HepG2 (cell line): ENCODE measurements at regions not wholly inside any gene's neighbourhood (a gene's known extent, or its start where the extent isn't known, plus 50 kb on each side); places are given as distances from the start of the nearest gene placed in this dataset.

Experiments used
- CBX1 ChIP-seq: IDR thresholded peaks from one replicate; pipeline ENCODE4 v1.6.1; 2016; ENCODE audit warnings: antibody characterized with exemption, low read depth
- MEF2D ChIP-seq: sonication (generic); formaldehyde crosslinking; IDR thresholded peaks from 2 replicates; pipeline ENCODE4 v1.5.1; 2020; ENCODE audit warnings: mild to moderate bottlenecking, missing genetic modification reagents
- NCOA1 ChIP-seq: sonication (generic); formaldehyde crosslinking; IDR thresholded peaks from 2 replicates; pipeline ENCODE4 v1.9.0; 2021; ENCODE audit warnings: missing genetic modification reagents
- SATB2 ChIP-seq: sonication (generic); formaldehyde crosslinking; IDR thresholded peaks from 2 replicates; pipeline ENCODE4 v1.5.0; 2020; ENCODE audit warnings: missing genetic modification reagents
- UBTF ChIP-seq: sonication (generic); formaldehyde crosslinking; IDR thresholded peaks from 2 replicates; pipeline ENCODE4 v1.4.0; 2020; ENCODE audit warnings: mild to moderate bottlenecking, missing genetic modification reagents
- ZNF24 ChIP-seq: fragments of 450-650 bp; IDR thresholded peaks from 2 replicates; pipeline ENCODE4 v1.6.1; 2017; ENCODE audit warnings: antibody characterized with exemption, mild to moderate bottlenecking
- ZNF503 ChIP-seq: sonication (generic); formaldehyde crosslinking; IDR thresholded peaks from 2 replicates; pipeline ENCODE4 v1.4.0; 2020; ENCODE audit warnings: missing genetic modification reagents
- TF ChIP-seq, protein P1 (sequence below): sonication (generic); formaldehyde crosslinking; IDR thresholded peaks from 2 replicates; pipeline ENCODE4 v1.4.0; 2020; ENCODE audit warnings: missing genetic modification reagents
- TF ChIP-seq, protein P2 (sequence below): sonication (generic); formaldehyde crosslinking; IDR thresholded peaks from 2 replicates; pipeline ENCODE4 v1.8.1; 2023; ENCODE audit warnings: mild to moderate bottlenecking, missing genetic modification reagents
- TF ChIP-seq, protein P3 (sequence below): sonication (generic); formaldehyde crosslinking; IDR thresholded peaks from 2 replicates; pipeline ENCODE4; 2020; ENCODE audit warnings: missing genetic modification reagents, mild to moderate bottlenecking, borderline replicate concordance
- TF ChIP-seq, protein P4 (sequence below): sonication (generic); formaldehyde crosslinking; IDR thresholded peaks from 2 replicates; pipeline ENCODE4 v1.5.0; 2020; ENCODE audit warnings: missing genetic modification reagents

GRCh38 chr2:8125741-8126711 is 555.8 kb upstream of the ID2 start (continued):
- TF ChIP-seq, protein P1, sequence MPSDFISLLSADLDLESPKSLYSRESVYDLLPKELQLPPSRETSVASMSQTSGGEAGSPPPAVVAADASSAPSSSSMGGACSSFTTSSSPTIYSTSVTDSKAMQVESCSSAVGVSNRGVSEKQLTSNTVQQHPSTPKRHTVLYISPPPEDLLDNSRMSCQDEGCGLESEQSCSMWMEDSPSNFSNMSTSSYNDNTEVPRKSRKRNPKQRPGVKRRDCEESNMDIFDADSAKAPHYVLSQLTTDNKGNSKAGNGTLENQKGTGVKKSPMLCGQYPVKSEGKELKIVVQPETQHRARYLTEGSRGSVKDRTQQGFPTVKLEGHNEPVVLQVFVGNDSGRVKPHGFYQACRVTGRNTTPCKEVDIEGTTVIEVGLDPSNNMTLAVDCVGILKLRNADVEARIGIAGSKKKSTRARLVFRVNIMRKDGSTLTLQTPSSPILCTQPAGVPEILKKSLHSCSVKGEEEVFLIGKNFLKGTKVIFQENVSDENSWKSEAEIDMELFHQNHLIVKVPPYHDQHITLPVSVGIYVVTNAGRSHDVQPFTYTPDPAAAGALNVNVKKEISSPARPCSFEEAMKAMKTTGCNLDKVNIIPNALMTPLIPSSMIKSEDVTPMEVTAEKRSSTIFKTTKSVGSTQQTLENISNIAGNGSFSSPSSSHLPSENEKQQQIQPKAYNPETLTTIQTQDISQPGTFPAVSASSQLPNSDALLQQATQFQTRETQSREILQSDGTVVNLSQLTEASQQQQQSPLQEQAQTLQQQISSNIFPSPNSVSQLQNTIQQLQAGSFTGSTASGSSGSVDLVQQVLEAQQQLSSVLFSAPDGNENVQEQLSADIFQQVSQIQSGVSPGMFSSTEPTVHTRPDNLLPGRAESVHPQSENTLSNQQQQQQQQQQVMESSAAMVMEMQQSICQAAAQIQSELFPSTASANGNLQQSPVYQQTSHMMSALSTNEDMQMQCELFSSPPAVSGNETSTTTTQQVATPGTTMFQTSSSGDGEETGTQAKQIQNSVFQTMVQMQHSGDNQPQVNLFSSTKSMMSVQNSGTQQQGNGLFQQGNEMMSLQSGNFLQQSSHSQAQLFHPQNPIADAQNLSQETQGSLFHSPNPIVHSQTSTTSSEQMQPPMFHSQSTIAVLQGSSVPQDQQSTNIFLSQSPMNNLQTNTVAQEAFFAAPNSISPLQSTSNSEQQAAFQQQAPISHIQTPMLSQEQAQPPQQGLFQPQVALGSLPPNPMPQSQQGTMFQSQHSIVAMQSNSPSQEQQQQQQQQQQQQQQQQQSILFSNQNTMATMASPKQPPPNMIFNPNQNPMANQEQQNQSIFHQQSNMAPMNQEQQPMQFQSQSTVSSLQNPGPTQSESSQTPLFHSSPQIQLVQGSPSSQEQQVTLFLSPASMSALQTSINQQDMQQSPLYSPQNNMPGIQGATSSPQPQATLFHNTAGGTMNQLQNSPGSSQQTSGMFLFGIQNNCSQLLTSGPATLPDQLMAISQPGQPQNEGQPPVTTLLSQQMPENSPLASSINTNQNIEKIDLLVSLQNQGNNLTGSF: 0 out of 2 replicates have a peak, but pooled peaks have one; percentile 37
- TF ChIP-seq CBX1 (peak; percentile 81), NCOA1 (CRISPR knock-in tag) (peak; percentile 96), ZNF24 (peak; percentile 78; the same call in 1 of the 2 replicates), ZNF503 (CRISPR knock-in tag) (peak; percentile 98), UBTF (CRISPR knock-in tag) (peak; percentile 67; the same call in 1 of the 2 replicates), MEF2D (CRISPR knock-in tag) (peak; percentile 91), SATB2 (CRISPR knock-in tag) (0 out of 2 replicates have a peak, but pooled peaks have one; percentile 29)
- TF ChIP-seq, protein P2, sequence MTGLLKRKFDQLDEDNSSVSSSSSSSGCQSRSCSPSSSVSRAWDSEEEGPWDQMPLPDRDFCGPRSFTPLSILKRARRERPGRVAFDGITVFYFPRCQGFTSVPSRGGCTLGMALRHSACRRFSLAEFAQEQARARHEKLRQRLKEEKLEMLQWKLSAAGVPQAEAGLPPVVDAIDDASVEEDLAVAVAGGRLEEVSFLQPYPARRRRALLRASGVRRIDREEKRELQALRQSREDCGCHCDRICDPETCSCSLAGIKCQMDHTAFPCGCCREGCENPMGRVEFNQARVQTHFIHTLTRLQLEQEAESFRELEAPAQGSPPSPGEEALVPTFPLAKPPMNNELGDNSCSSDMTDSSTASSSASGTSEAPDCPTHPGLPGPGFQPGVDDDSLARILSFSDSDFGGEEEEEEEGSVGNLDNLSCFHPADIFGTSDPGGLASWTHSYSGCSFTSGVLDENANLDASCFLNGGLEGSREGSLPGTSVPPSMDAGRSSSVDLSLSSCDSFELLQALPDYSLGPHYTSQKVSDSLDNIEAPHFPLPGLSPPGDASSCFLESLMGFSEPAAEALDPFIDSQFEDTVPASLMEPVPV: peak; percentile 47
- TF ChIP-seq, protein P3, sequence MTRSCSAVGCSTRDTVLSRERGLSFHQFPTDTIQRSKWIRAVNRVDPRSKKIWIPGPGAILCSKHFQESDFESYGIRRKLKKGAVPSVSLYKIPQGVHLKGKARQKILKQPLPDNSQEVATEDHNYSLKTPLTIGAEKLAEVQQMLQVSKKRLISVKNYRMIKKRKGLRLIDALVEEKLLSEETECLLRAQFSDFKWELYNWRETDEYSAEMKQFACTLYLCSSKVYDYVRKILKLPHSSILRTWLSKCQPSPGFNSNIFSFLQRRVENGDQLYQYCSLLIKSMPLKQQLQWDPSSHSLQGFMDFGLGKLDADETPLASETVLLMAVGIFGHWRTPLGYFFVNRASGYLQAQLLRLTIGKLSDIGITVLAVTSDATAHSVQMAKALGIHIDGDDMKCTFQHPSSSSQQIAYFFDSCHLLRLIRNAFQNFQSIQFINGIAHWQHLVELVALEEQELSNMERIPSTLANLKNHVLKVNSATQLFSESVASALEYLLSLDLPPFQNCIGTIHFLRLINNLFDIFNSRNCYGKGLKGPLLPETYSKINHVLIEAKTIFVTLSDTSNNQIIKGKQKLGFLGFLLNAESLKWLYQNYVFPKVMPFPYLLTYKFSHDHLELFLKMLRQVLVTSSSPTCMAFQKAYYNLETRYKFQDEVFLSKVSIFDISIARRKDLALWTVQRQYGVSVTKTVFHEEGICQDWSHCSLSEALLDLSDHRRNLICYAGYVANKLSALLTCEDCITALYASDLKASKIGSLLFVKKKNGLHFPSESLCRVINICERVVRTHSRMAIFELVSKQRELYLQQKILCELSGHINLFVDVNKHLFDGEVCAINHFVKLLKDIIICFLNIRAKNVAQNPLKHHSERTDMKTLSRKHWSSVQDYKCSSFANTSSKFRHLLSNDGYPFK (CRISPR knock-in tag): peak; percentile 32
- TF ChIP-seq, protein P4, sequence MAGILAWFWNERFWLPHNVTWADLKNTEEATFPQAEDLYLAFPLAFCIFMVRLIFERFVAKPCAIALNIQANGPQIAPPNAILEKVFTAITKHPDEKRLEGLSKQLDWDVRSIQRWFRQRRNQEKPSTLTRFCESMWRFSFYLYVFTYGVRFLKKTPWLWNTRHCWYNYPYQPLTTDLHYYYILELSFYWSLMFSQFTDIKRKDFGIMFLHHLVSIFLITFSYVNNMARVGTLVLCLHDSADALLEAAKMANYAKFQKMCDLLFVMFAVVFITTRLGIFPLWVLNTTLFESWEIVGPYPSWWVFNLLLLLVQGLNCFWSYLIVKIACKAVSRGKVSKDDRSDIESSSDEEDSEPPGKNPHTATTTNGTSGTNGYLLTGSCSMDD (CRISPR knock-in tag): no peak
